NK-92 treated with Interleukin-12 subunit alpha and Interleukin-12 subunit beta, amount 100 ng/mL, for 24 hours (cell line): ENCODE measurements at regions not wholly inside any gene's neighbourhood (a gene's known extent, or its start where the extent isn't known, plus 50 kb on each side); places are given as distances from the start of the nearest gene placed in this dataset.

ENCODE experiments used
- DNase-seq: peaks from one replicate; lab custom pipeline; 2025; lab: John Stamatoyannopoulos, UW

- no peak for DNase-seq
Observed at GRCh38 chr20:40493071-40493470, 196.0 kb downstream of the MAFB start.

GRCh38 chr20:40491009-40491590, 197.9 kb downstream of the MAFB start:
- no peak for DNase-seq

- DNase-seq = no peak
Observed at GRCh38 chr20:40489886-40490285, 199.2 kb downstream of the MAFB start.

GRCh38 chr20:40488401-40488800, 200.6 kb downstream of the MAFB start:
- no peak for DNase-seq

GRCh38 chr20:40486297-40486696, 202.7 kb downstream of the MAFB start:
- no peak for DNase-seq

- DNase-seq = no peak
Observed at GRCh38 chr20:40481743-40482458, 207.1 kb downstream of the MAFB start.

GRCh38 chr20:40481337-40481736, 207.7 kb downstream of the MAFB start:
- DNase-seq = no peak

- DNase-seq = no peak
Observed at GRCh38 chr20:40477805-40478204, 211.2 kb downstream of the MAFB start.

- DNase-seq = no peak
Observed at GRCh38 chr20:40476461-40476860, 212.6 kb downstream of the MAFB start.

GRCh38 chr20:40472905-40473304, 216.1 kb downstream of the MAFB start:
- DNase-seq = no peak

- no peak for DNase-seq
Observed at GRCh38 chr20:40471261-40471629, 217.8 kb downstream of the MAFB start.

GRCh38 chr20:40470445-40471260, 218.4 kb downstream of the MAFB start:
- no peak for DNase-seq

- no peak for DNase-seq
Observed at GRCh38 chr20:40468759-40469158, 220.3 kb downstream of the MAFB start.

- no peak for DNase-seq
Observed at GRCh38 chr20:40467703-40468411, 221.2 kb downstream of the MAFB start.

- DNase-seq = no peak
Observed at GRCh38 chr20:40467067-40467466, 222.0 kb downstream of the MAFB start.

GRCh38 chr20:40464731-40465208, 224.3 kb downstream of the MAFB start:
- DNase-seq = no peak

GRCh38 chr20:40463171-40463570, 225.9 kb downstream of the MAFB start:
- no peak for DNase-seq

GRCh38 chr20:40462566-40462965, 226.5 kb downstream of the MAFB start:
- DNase-seq = no peak

- DNase-seq = no peak
Observed at GRCh38 chr20:40459299-40459698, 229.7 kb downstream of the MAFB start.

GRCh38 chr20:40457404-40457803, 231.6 kb downstream of the MAFB start:
- no peak for DNase-seq

- DNase-seq = no peak
Observed at GRCh38 chr20:40452758-40453157, 236.3 kb downstream of the MAFB start.

- no peak for DNase-seq
Observed at GRCh38 chr20:40451552-40451951, 237.5 kb downstream of the MAFB start.
